ENCODE measurements at regions not wholly inside any gene's neighbourhood (a gene's known extent, or its start where the extent isn't known, plus 50 kb on each side); places are given as distances from the start of the nearest gene placed in this dataset.

GRCh38 chr12:60487284-60487683, 891.5 kb downstream of the SLC16A7 start:
- no peak for TF ChIP-seq CTCF (conservative IDR thresholded peaks at IDR 0.05; ENCODE audit: low read length)
- no peak for TF ChIP-seq EZH2phosphoT487 (IDR thresholded peaks at IDR 0.05; ENCODE audit: borderline replicate concordance)

Data from Loucy (cell line).